Stimulated activated CD8-positive, alpha-beta memory T cell treated with anti-CD3 and anti-CD28 coated beads, Interleukin-7, amount 100 ng/mL, for 1 hour (primary cell): ENCODE measurements at regions not wholly inside any gene's neighbourhood (a gene's known extent, or its start where the extent isn't known, plus 50 kb on each side); places are given as distances from the start of the nearest gene placed in this dataset.
"Not testable (repeated sequence)": the region's sequence is repeated elsewhere in the genome, so short reads cannot be mapped to it uniquely, and the experiment has no call there.

Experiments used
- DNase-seq, 2 donors: peaks; one replicate each; pipeline ENCODE4 v3.0.0-alpha.2; 2020; ENCODE audit warnings: low read depth in 2 of 2

DNA sequence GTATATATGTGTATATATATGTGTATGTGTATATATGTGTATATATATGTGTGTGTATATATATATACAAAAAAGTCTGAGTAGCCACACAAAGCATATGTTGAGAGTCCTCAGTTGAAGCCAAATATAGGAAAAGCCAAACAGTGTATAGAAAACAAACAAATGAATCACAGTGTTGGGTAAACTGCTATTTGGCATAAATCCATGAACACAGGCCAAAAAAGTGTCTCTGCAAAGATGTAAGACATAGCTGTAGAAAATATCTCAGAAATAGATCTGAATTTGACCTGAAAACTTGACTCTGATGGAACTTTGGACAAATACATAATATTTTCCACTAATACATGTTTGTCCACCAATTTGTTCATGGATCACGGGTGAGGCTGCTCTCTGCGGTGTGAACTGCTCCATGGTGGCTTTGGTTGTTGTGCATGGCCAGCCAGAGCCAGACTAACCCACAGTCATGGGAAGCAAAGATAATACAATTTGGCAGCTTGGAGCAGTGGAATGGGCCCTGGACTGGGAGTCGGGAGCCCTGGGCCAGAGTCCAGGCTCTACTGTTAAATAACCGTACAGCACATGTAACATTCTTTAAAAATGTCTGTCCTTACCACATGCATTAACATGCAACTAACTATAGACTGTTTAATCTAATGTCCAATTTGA, 76.9 kb upstream of the EED start:
- no peak for DNase-seq

DNA sequence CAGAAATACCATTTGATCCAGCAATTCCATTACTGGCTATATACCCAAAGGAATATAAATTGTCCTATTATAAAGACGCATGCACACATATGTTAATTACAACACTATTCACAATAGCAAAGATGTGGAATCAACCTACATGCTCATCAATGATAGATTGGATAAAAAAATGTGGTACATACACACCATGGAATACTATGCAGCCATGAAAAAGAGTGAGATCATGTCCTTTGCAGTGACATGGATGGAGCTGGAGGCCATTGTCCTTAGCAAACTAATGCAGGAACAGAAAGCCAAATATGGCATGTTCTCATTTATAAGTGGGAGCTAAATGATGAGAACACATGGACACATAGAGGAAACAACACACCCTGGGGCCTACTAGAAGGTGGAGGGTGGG, 78.3 kb upstream of the EED start:
- not testable (repeated sequence) for DNase-seq

DNA sequence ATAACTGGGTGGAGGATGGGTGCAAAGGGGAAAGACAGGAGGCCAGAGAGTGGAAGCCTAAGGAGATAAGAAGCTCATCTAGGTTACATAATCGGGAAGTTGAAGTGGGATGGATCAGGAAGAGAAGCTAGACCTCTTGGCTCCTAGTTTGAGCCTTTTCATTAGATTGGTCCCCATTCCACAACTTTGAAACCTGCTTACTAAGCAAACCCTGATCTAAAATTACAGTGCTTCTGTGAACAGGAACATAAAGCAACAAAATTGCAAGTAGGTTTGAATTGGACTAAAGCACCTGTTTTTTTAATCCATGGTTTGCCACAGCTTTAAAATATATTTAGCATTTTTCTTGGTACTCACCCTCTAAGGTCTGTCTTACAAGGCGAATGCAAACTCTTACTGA, 80.4 kb upstream of the EED start:
- no peak for DNase-seq

- not testable (repeated sequence) for DNase-seq
These were observed 81.2 kb upstream of the EED start for GRCh38 chr11:86163221-86163876.

DNA sequence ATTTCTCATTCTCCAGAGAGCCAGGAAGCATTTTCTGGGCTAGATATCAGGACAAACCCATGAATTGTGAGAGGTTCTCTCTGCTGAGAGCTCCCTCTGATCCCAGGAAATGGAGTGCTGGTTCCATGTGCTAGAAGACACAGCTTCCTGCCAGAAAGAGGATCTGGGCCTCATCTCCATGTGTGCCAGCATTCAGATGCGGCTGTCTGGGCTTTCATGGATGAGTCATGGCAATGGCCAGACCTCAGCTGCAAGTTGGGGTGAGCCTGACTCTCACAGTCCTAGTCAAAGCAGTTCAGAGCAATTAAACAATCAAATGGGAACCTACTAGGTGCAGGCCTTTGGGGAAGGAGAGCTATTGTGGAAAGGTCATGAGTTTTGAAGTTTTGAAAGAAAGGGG, 82.3 kb upstream of the EED start:
- DNase-seq = no peak

GRCh38 chr11:86161837-86162236, 82.7 kb upstream of the EED start:
- no peak for DNase-seq

- DNase-seq = no peak
These were observed 83.2 kb upstream of the EED start for GRCh38 chr11:86161336-86161735.

GRCh38 chr11:86160541-86161149, 83.9 kb upstream of the EED start:
- no peak for DNase-seq

DNA sequence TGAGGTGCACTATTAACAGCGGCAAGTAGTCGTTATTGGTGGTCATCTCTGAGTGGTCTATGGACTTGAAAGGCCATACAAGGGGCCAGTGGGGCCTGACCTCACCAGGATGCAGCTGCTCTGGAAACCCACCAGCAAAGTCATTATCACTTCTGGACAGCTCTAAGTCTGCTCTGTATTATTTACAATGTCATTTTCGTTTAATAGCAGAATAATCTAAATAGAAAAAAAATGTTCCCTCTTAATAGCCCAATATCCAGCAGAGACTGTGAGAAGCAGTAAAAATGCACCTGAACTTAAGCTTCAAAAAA, 85.0 kb upstream of the EED start:
- no peak for DNase-seq

GRCh38 chr11:86158704-86159580, 85.6 kb upstream of the EED start:
- DNase-seq = no peak

DNA sequence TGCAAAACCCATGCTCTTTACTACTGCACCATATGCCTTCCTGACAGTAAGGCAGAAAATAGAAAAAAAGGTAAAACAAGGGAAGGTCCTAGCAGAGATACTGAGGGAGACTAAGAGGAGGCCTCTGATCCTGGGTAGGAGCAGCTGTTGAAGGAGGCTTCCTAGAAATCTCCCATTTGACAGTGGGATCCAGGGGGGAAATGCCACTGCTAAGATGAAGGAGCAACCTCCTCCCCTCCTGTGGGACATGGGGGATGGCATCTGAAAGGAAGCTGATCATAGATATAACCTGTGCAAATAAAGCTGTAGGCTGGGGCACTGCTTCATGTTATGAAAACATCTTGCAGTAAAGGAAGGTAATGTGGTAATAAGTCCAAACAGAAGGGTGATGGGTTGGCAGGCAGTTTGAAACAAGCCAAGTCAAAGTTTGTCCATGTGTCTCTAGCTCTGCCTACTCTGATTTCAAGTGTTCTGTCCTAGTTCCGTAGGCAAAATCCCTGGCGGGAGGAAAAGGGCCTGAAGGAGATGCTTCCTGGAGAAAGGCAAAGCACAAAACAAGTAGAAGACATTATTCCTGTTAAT, 86.7 kb upstream of the EED start:
- no peak for DNase-seq

DNA sequence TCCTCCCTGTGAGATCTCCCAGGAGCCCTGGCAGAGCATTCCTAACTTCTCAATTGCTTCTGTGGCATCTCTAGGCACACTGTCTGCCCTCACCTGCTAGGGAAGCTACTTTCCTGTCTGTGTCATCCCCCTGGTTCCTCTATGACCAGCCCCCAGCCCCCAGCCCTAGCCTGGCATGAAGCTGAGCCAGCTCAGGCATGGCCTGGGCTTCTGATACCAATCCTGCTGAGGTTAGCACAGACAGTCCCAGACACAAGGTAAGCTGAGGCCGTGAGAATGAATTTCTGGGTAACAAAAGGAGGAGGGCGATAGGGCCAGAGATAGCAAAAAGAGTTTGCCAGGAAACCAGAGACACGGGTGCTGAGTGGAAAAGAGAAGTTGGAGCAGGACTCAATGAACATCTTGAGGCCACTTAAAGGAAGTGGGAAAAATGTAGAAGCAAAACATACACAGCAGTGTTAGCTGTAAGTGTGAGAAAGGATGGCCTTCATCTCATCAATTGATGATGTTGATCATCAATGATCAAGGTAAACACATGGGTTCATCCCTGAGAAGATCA, 87.6 kb upstream of the PICALM start:
- no peak for DNase-seq

DNA sequence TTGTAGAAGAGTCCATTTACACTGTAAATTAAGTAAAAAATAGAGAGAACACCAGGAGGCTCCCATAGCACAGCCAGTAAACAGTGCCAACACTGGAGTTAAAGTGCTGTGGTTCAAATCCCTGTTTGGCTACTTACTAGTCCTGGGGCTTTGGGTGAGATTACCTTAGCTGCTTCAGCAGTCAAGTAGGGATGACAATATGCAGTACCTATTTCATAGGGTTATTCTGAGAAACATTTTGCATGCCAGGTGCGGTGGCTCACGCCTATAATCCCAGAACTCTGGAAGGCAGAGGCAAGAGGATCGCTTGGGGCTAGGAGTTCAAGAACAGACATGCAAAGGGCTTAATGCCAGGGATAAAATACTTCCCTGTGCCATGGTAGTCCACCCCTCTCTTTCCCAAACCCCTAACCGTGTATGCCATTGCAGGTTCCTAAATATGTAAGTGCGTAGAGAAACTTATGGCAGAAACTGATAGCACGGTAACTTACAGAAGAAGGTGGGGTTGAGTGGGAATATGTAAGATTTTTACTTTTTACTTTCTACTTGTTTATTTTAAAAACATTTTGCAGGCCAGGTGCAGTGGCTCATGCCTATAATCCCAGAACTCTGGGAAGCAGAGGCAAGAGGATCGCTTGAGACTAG, 86.4 kb upstream of the PICALM start:
- DNase-seq = no peak

GRCh38 chr11:86153439-86153838, 84.6 kb upstream of the PICALM start:
- DNase-seq = no peak

DNA sequence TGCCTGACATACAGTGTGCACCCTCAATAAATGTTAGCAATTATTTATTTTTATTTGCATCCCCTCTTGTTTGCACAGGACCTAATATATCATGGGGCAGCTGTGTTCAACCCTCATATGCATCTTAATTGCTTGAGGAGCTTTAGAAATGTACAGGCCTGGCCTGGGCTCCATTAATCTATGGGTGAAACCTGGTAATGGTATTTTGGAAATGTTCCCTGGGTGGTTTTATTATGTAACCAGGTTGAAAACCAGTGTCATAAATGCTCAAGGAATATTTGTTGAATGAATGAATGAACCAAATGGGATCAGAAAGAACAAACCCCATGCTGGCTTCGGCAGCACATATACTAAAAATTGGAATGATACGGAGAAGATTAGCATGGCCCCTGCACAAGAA, 84.0 kb upstream of the PICALM start:
- no peak for DNase-seq

GRCh38 chr11:86152006-86152862, 83.3 kb upstream of the PICALM start:
- no peak for DNase-seq

DNA sequence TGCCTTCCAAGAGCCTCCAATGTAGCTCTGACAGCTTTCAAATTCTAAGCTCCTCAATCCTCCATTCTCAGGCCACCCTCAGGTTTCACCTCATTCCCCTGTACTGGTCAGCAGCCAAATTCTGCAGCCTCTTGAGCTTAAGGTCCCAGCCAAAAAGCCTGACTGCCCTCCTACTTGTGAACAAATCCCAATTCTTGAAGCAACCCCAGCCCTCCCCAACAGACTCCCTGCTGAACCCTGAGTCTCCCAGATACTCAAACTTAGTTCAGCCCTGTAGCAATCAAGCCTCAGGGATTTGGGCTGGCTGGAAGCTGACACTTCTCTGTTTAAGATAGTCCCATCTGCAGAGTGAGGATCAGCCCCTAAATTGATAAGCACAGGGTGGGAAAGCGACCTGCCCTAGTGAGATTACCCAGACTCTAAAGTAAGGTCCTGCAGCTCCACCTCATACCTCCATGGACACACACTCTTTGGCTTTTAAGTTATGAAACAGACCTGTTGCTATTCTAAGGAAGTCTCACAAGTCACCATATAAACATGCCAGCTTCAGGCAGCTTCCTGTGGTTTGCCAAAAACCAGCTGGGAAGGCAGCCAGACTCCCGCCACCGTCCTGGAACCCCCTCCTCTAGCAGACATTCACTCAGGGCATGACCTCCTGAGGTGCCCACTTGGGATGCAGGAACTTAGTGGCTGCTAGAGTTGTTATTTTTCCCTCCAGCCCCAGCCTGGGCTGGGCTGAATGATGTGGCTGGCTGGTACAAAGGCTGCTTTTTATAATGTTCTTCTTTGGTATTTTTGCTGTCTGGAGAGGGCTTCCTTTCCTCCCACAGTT, 82.5 kb upstream of the PICALM start:
- DNase-seq = no peak

DNA sequence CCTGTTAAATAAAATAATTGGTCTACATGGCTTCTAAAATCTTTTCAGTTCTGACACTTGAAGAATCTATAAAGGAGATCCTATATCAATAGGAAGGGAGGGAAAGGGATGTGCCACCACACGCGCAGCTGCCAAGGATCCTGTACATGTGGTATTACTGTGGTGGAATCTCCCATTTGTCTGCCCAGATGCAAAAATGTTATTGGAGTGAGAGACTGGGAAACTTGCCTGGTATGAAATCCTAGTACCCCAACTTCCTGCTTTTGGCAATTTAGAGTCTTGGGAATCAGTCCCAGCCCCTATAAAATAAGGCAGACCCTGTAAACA, 81.9 kb upstream of the PICALM start:
- no peak for DNase-seq

DNA sequence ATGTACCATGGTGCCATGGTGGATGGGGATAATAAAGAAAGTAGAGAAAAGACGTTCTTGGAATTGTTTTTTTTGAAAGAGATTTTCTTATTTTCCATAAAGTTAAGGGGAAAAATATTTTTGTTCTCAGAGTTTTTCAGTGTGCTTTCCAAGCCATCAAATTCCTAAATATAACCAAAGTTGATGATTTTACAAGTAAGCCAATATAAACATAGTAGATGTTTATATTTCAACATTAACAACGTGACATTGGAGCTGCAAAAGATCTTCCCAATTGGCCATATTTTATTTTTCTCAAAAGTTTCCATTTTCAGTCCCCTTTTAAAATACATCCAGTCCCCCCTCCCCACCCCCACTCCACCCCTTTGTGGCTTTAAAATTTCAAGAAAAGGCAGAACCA, 80.9 kb upstream of the PICALM start:
- DNase-seq = no peak

DNA sequence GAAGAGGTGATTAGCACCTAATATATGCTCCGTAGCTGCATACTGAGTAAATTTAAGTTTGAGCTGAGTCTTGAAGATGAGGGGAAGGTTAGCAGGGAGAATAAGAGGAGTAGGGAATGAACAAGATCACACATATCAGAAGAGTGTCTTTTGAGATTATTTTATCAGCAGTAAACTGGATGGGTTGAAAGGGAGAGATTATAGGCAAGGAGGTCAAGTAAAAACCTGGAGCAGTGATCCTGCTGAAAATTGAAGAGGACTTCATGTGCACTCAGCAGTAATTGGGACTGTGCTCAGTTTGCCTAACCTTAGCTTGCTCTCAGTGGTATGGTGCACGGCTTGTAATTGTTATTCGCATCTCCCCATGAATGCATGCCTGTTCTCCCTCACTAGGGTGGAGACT, 79.5 kb upstream of the PICALM start:
- DNase-seq = no peak
